D341Med (cell line): ENCODE measurements at regions not wholly inside any gene's neighbourhood (a gene's known extent, or its start where the extent isn't known, plus 50 kb on each side); places are given as distances from the start of the nearest gene placed in this dataset.

Experiments used
- DNase-seq: peaks from one replicate; pipeline ENCODE4 v3.0.0; 2012; ENCODE audit warnings: low spot score

DNA sequence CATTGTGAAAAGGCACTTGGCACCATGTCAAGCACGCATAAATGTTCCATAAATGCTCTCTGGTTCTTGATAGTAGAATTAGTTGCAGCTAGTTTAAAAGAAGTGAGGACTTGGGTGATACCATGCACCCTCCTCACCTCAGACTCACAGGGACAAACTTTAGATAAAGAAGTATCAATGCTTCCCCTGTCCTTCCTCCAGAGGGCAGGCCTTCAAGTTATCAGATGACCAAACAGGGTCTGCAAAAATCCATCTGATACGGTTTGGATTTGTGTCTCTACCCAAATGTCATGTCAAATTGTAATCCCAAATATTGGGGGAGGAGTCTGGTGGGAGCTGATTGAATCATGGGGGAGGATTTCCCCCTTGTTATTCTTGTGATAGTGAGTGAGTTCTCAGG is 54.1 kb downstream of the C1QL2 start:
- DNase-seq: no peak

DNA sequence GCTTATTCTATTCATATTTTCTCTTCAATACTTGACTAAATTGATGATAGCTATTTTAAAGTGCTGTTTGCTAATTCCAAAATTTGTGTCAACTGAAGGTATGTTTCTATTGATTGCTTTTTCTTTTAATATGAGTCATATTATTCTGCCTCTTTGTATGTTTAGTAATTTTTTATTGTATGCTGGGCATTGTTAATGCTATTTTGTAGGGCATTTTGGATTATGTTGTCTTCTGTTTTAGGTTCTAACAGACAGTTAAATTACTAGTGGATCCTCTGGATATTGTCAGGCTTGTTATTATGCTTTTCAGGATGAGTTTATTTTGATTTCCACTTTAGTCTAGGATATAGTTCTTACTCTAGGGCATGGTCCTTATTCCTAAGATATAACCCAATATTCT is 55.6 kb downstream of the C1QL2 start:
- DNase-seq: no peak

DNA sequence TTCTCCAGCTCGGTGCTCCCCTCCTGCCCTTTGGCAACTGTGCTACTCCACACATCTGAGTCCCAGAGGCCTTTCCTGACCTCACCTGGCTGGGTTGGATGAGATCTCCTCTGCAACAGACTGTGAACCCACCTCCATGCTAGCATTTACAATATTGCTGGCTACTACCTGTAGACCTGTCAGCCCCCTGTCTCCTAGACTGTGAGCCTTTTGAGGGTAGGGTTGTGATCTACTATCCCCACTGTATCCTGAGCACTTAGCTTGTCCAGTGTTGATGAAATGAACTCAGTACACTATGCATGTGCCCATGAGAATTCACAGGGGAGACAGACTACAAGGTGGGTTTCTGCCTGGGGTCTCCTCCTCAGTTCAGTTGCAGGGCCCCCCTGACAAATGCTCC is 70.1 kb downstream of the C1QL2 start:
- DNase-seq: no peak

DNA sequence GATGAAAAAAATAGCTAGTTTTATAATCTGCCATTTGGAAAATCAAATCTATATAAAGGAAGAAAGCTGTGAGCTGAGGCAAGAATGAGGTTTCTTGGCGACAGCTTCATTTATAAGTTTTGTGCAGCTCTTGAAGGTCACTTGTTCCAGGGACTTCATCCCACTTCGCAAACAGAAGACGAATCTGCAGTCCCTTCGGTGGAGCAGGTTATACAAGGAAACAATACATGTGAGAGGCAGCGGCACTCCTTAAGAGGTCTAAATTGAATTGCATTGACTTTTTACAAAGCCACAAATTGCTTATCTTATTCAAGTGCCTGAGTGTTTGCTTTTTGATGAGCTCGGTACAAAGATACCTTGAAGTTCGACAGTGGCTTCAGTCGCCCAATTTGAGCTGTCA is 72.2 kb downstream of the C1QL2 start:
- no peak for DNase-seq

DNA sequence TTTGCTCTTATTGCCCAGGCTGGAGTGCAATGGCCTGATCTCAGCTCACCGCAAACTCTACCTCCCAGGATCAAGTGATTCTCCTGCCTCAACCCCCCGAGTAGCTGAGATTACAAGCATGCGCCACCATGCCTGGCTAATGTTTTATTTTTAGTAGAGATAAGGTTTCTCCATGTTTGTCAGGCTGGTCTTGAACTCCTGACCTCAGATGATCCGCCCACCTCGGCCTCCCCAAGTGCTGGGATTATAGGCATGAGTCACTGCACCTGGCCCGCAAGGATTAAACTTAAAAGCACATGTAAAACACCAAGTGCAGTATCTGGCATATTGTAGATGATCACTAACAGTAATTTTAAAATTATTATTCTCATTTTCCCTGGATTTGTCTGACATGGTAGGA is 72.9 kb downstream of the C1QL2 start:
- DNase-seq: no peak

DNA sequence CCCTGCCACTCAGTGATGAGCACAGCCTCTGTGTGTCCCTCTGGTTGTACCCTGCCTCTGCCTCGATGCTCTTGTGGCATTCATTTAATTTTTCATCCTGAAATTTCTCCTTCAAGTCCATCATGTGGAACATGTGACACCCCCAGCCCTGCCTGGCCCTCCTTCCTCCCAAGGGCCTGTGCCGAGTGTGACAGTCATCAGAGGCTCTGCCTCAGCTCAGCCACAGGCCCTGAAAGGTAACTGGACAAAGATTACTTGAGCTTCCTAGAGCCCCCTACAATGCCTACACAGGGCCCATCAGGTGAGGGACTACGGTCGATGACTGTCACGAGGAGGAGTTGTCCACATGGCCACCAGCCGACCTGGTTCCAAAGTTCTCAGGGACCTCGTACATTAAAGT is 75.1 kb downstream of the C1QL2 start:
- DNase-seq: no peak

DNA sequence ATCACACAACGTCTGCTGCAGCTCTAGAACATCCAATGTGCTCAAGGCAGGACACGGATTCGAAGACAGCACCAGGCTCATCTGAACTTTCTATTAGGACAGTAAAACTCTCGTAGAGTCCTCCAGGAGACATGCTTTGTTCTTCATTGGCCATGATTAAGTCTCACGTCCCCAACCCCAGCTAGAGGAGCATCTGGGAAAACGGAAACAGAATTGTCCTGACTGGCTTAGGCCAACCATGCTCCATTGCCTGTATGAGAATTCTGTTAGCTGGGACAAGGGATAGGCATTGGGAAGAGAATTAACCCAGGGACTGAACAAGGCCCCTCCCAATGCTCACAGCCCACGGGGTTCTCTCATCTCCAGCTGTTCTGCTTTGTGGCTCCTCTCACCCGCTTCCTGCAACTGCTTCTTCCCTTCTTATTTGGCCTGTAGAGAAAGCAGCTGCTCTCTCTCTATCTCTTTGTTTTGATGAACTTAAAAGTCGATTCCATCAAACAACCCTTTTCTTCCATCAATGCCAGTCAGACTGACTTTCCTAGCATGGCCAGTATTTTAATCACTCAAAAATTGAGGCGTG is 75.6 kb downstream of the C1QL2 start:
- no peak for DNase-seq

DNA sequence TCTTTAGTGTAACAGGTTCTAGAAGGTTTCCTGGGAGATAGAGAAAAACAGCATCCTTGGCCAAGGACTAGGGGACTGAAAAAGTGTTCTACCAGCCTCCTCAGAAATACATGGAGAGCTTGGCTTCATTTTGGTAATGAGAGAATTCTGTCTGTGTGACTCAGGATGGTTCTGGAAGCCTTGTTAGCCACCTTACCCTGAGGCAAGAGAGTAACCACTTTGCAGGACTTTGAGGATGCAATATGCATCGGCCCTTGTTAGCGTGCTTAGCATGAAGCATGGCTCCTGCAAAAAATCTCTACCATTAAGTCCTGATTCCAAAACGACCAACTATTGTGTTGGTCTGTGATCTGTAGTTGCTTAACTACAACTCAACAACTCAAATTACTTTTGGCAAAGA is 79.8 kb downstream of the C1QL2 start:
- DNase-seq: no peak

DNA sequence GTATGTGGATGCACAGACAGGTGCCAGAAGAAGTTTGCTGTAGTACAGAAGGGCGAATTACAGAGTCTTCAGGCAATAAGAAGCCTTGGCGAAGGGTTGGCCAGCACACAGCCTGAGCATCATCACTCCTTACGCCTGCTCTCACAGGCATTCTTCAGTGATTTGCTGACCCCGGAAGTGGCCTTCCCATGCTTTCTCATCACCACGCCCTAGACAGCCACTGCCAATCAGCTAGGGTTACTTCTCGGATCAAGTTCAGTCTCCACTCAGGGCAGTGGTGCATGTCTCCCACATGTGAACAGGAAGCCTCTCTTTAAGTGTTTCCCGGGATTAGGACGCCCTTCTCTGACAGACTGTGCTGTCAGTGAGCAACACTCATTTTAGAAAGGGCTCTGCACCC is 81.8 kb downstream of the C1QL2 start:
- DNase-seq: no peak

DNA sequence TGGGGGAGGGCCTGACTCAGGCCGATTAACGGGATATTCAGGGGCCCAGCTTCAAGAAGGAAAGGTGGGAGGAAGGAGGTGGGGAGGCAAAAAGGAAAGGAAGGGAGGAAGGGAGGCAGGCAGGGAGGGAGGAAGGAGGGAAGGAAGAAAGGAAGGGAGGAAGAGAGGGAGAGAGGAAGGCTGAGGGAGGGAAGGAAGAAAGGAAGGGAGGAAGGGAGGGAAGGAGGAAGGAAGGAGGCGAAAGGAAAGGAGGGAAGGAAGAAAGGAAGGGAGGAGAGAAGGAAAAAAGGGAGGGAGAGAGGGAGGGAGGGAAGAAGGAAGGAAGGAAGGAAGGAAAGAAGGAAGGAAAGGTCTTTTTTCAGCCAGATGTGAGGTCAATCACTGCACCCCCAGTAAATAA is 85.3 kb downstream of the C1QL2 start:
- DNase-seq: no peak

DNA sequence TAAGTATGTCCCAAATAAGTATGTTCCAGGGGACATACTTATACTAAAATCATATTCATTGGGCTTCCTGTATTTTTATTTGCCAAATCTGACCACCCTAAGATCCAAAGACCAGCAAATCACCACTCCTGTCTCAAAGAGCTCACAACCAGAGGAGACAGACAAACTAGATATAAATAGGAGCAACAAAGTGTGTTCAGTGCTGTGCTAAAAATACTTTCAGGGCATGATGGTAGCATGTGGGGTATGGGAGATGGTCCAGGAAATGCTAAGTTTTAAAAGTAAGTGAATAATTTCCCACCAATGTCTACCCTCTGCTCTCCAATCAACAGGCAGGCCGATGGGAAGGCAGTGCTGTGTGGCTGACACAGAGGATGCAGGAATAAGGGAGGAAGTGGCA is 87.1 kb downstream of the C1QL2 start:
- DNase-seq: no peak

DNA sequence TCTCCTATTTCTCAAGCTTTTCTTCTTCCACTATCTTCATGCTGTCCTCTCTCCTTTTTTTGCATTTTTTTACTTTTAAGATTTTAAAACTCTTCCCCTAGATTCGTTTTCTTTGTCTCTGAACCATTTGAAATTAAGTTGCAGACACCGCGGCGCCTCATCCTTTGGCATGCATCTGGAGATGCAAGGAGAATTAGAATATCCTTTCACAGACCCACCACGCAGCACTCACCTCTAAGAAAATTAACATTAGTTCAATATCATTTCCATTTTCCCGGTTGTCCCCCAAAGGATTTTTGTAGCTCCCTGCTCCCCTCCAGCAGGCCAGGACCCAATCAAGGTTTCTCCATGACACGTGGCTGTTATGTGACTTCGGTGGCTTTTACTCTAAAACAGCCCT is 88.8 kb downstream of the C1QL2 start:
- DNase-seq: no peak

DNA sequence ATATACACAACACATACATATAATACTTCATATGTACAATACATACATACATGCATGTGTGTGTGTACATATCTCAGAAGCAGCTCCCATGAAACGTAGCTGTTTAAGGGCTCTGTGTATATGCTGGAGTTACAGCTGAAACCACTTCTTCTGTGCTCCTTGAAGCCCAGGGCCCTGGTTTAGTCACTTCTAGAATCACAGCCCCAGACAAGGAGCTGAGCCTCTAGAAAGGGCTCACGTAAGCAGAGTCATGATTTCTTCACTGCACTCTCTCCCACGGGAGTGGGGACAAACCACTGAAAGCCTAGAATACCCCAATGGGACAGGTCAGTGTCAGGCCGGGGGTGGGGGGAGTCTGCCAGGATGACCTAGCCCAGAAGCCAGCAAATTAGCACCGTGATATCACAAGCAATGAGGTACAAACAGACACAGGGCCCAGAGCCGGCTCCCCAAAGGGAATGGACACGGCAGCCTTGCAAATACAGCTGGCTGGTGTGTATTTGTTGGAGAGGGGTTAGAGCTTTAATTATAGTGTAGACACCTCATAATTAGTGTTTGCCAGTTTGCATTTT is 90.3 kb downstream of the C1QL2 start:
- peak; percentile 3 for DNase-seq

DNA sequence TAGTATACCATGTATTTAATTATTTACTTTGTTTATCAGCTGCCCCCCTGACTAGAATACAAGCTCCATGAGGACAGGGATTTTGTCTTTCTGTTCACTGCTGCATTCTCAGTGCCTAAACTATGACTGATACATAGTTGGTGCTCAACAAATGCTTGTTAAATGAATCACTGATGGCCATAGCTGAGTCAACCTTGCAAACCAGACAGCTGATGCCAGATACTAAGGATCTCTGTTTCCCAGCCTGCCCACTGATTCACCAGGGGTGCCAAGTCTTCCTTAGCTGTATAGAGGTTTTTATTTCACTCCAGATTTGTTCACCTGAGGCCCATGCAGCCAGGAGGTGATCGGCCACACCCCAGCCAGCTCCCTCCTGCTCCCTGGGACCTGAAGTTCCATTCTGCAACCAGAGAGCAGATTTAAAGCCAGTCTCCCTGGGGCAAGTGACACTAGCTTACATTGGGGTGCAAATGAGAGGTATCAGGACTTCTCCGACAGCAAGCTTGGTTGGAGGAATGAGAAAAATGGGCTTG is 92.2 kb downstream of the C1QL2 start:
- peak; percentile 1 for DNase-seq

DNA sequence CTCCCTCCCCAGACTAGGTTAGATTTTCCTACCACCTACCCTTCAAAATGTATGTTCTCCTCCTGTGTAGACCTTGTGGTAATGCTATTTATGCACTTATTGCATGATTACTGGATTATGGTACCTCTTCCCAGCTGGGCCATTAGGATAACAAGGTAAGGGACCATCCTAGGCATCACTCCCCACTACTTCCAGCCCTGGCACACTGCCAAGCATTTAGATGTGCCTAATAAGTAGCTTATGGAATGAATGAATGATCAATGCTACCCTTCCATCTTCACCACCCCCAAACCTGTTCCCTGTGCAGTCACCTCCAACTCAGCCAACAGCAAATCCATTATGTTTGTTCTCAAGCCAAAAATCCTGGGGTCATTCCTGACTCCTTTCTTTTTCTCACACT is 93.4 kb downstream of the C1QL2 start:
- peak; percentile 1 for DNase-seq

DNA sequence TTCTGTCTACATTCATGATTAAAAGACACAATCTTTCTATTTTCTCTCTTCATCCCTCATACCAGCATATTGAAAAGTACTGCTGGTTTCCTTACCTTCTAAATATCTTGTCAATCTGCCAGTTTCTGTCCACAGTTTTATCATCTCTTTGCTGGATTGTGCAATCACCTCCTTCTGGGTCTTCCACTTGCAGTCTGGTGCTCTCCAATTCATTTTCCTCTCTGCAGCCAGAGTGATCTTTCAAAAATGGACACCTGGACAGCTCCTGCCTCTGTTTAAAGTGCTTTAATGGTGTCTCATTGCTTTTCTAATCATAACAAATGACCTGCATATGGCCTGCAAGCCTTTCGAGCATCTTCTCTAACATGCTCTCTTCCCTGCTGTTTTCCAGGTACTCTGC is 94.0 kb downstream of the C1QL2 start:
- DNase-seq: no peak

DNA sequence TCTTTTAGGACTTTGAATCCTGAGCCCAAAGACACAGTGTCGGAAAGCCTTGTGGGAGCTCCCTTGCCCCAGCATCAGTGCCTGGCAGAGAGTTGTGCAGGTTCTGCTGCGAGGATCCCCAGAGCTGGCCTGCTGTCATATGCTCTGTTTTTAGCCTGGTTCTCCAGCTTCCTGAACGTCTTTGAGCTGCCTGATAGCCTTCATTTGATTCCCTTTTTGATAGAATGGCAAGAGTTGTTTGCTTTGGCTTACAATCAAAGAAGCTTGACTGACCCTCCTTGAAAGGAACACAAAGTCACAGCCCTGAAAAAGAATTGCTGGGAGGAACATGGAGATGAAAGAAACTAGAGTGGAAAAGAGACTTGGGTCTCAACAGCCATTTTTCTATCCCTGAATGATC is 95.4 kb downstream of the C1QL2 start:
- DNase-seq: peak; percentile 4

DNA sequence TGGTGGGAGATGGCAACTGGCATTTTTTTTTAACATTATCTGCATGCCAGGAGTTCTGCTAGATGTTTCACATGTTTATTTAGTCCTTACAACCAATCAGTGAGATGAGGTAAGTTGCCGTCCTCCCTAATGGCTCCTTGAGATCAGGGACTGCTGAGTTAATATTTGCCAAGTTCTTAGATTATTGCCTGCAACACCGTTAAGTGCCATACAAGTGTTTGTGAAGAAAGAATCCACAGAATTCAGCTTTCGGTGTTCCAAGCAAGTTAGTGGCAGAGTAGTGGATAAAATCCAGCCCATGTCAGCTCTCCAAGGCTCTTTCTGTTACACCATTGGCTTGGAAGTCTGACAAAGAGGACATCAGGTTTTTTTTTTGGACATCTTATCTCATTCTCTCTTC is 95.9 kb downstream of the C1QL2 start:
- no peak for DNase-seq

DNA sequence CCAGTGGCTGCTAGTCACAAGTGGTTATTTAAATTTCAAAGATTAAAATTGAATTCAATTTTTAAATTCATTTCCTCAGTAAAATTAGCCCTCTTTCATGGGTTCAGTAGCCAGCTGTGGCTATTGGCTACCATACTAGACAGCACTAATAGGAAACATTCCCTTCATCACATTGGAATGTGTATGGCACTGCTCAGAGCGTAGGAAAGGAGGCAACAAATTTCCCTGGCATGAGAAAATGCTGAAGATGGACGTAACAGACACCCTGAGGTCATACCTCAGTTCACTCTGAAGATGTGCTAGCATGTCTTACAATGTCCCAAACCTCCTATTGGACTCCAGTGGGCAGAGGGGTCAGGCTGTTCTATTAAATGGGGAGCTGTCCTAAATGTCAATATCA is 96.4 kb downstream of the C1QL2 start:
- DNase-seq: peak; percentile 0

DNA sequence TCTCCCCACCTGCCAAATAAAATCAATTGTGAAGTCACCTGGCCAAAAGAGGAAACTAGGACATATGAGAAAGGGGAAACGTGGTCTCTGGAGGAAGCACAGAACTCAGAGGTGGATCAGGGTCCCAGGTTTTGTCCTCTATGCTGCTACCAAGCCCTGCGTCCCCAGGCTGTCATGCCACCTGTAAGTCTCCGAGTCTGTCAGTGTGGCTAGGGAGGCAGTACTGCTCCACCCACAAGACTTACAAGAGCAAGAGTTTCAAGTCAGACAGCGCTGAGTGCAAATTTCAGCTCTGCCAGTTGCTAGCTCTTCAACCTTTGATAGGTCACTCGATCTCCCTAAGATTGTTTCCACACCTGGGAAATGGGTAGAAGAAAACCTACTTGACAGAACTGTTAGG is 98.6 kb downstream of the C1QL2 start:
- DNase-seq: peak; percentile 2

DNA sequence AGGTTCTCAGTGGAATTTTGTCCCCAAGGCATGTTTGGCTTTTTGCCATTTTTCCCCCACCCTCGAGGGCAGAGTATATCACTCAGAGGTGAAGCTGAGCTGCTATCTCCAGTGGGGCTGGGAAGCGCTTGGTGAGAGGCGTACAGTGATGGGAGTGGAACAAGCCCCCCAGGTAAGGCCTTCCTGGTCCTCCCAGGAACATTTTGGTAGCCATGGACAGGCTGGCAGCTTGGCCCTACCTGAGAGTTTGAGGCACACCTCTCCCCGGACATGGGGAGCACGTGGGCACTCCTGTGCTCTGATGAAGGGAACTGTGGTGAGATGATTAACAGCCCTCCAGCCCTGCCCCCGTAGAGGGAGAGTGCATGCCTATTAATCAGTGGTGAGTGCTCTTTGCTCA is 99.3 kb downstream of the C1QL2 start:
- no peak for DNase-seq

DNA sequence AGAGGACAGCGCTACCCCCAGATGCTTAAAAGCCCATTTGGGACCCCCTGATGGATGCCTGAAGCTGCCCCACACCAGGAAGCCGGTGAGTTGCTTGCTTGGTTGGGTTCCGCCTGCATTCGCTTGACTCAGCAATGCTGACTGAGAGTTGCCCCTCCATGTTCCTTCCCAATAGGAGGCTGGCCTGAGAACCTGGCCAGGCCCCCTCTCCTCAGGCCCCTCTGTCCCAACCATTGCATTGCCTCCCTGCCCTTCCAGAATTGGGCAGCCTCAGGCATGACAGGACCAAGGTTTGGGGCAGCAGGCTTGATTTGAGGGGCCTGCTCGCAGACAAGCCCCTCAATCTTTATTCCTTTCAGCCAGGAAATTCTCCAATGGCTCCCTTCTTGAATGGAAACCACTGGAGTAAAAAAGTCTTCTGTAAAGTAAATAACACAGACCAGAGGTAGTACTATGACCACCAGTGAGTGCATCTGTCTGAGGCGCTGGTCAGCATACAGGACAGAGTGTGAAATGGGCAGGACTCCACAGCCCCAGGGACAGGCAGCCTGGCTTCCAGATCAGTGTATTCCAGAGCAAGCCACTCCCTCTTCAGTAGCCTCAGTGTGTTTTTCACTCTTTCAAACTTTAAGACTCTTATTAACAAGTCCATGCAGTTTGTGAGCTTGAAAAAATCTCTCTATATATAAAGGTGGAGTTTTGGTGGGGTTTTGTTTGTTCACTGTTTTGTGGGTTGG is 104.7 kb downstream of the C1QL2 start:
- no peak for DNase-seq

DNA sequence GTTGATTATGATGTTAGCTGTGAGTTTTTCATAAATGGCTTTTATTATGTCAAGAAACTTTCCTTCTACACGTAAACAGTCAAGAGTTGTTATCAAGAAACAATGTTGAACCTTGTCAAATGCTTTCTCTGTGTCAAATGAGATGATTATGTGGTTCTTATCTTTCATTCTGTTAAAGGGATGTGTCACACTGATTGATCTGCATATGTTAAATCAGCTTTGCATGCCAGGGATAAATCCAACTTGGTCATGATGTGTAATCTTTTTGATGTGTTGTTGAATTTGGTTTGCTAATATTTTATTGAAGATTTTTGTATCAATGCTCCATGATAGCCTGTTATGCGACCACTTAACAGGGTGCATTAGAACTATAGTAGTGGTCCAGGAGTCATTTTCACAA is 107.3 kb downstream of the C1QL2 start:
- no peak for DNase-seq
